WTC11 (cell line): ENCODE measurements at regions not wholly inside any gene's neighbourhood (a gene's known extent, or its start where the extent isn't known, plus 50 kb on each side); places are given as distances from the start of the nearest gene placed in this dataset.

Experiments used
- ATAC-seq: fragments of 200-7000 bp; cut with Tn5 transposase; 2 replicates; pipeline ENCODE4 v1.10.0; 2021; ENCODE audit warnings: mild to moderate bottlenecking, moderate library complexity
- CTCF ChIA-PET: fragments of 300-600 bp; sonication (Branson Sonifier 250); formaldehyde crosslinking; loops from one replicate; lab custom pipeline; 2021; ENCODE audit warnings: antibody characterized with exemption; lab: Charles Lee
- POLR2A ChIA-PET: fragments of 350-600 bp; sonication (Branson Sonifier 250); formaldehyde crosslinking; loops from one replicate; lab custom pipeline; 2021; ENCODE audit warnings: antibody characterized with exemption; lab: Charles Lee
- DNase-seq: peaks from one replicate; pipeline ENCODE4 v3.0.0; 2021; ENCODE audit warnings: low spot score
- H3K27ac Mint-ChIP-seq: 2 replicates; pipeline ENCODE4 v1.8.0; 2021; ENCODE audit warnings: mixed read lengths
- H3K27me3 Mint-ChIP-seq: 2 replicates; pipeline ENCODE4 v1.8.0; 2021; ENCODE audit warnings: low read depth, mild to moderate bottlenecking, moderate library complexity, mixed read lengths
- H3K36me3 Mint-ChIP-seq: 2 replicates; pipeline ENCODE4 v1.8.0; 2021; ENCODE audit warnings: mixed read lengths
- H3K4me1 Mint-ChIP-seq: 2 replicates; pipeline ENCODE4 v1.8.0; 2022; ENCODE audit warnings: mixed read lengths
- H3K4me3 Mint-ChIP-seq: 2 replicates; pipeline ENCODE4 v1.8.0; 2021; ENCODE audit warnings: mild to moderate bottlenecking, moderate library complexity, mixed read lengths
- H3K9me3 Mint-ChIP-seq: 2 replicates; pipeline ENCODE4 v1.8.0; 2021; ENCODE audit warnings: mixed read lengths
- ATF1 ChIP-seq: sonication (generic); formaldehyde crosslinking; IDR thresholded peaks from 2 replicates; pipeline ENCODE4 v1.8.1; 2023; ENCODE audit warnings: mild to moderate bottlenecking, moderate library complexity, missing genetic modification reagents
- CTCF ChIP-seq: fragments of 200-600 bp; IDR thresholded peaks from 2 replicates; pipeline ENCODE4 v1.8.0; 2022; ENCODE audit warnings: antibody characterized with exemption
- E2F4 ChIP-seq: sonication (generic); formaldehyde crosslinking; IDR thresholded peaks from 2 replicates; pipeline ENCODE4 v1.8.1; 2022; ENCODE audit warnings: low read depth, mild to moderate bottlenecking, moderate library complexity, missing genetic modification reagents, borderline replicate concordance
- FOXJ3 ChIP-seq: sonication (generic); formaldehyde crosslinking; IDR thresholded peaks from 2 replicates; pipeline ENCODE4 v1.9.0; 2021; ENCODE audit warnings: missing genetic modification reagents, mild to moderate bottlenecking, borderline replicate concordance
- FOXP1 ChIP-seq: sonication (generic); formaldehyde crosslinking; IDR thresholded peaks from 2 replicates; pipeline ENCODE4 v1.8.0; 2022; ENCODE audit warnings: missing genetic modification reagents, mild to moderate bottlenecking, moderate library complexity, borderline replicate concordance
- JAZF1 ChIP-seq: fragments of 250-450 bp; sonication (Bioruptor Pico); IDR thresholded peaks from 2 replicates; pipeline ENCODE4 v1.9.0; 2021; ENCODE audit warnings: moderate library complexity, mild to moderate bottlenecking, inconsistent platforms
- MAX ChIP-seq: sonication (generic); formaldehyde crosslinking; IDR thresholded peaks from 2 replicates; pipeline ENCODE4 v1.8.0; 2022; ENCODE audit warnings: mild to moderate bottlenecking, missing genetic modification reagents
- MLX ChIP-seq: sonication (generic); formaldehyde crosslinking; IDR thresholded peaks from 2 replicates; pipeline ENCODE4 v1.8.1; 2023; ENCODE audit warnings: mild to moderate bottlenecking, missing genetic modification reagents, moderate library complexity
- NFE2L1 ChIP-seq: sonication (generic); formaldehyde crosslinking; IDR thresholded peaks from 2 replicates; pipeline ENCODE4 v1.8.1; 2023; ENCODE audit warnings: missing genetic modification reagents
- NR3C1 ChIP-seq: sonication (generic); formaldehyde crosslinking; conservative IDR thresholded peaks from 2 replicates; pipeline ENCODE4 v1.8.1; 2023; ENCODE audit warnings: low read depth, mild to moderate bottlenecking, missing genetic modification reagents
- PRDM15 ChIP-seq: sonication (generic); formaldehyde crosslinking; IDR thresholded peaks from 2 replicates; pipeline ENCODE4 v1.8.0; 2022; ENCODE audit warnings: missing genetic modification reagents
- TEAD1 ChIP-seq: sonication (generic); formaldehyde crosslinking; IDR thresholded peaks from 2 replicates; pipeline ENCODE4 v1.8.0; 2022; ENCODE audit warnings: mild to moderate bottlenecking, missing genetic modification reagents
- ZNF396 ChIP-seq: fragments of 250-450 bp; sonication (Bioruptor Pico); IDR thresholded peaks from 2 replicates; pipeline ENCODE4 v1.8.0; 2021; ENCODE audit warnings: mild to moderate bottlenecking, moderate library complexity, borderline replicate concordance
- ZNF425 ChIP-seq: fragments of 250-450 bp; sonication (Bioruptor Pico); conservative IDR thresholded peaks from 2 replicates; pipeline ENCODE4 v1.9.0; 2021; ENCODE audit warnings: mild to moderate bottlenecking
- TF ChIP-seq, protein P1 (sequence below): sonication (generic); formaldehyde crosslinking; IDR thresholded peaks from 2 replicates; pipeline ENCODE4 v1.8.1; 2022; ENCODE audit warnings: low read depth, missing genetic modification reagents, borderline replicate concordance
- TF ChIP-seq, protein P2 (sequence below): sonication (generic); formaldehyde crosslinking; IDR thresholded peaks from 2 replicates; pipeline ENCODE4 v1.8.0; 2023; ENCODE audit warnings: mild to moderate bottlenecking, missing genetic modification reagents

DNA sequence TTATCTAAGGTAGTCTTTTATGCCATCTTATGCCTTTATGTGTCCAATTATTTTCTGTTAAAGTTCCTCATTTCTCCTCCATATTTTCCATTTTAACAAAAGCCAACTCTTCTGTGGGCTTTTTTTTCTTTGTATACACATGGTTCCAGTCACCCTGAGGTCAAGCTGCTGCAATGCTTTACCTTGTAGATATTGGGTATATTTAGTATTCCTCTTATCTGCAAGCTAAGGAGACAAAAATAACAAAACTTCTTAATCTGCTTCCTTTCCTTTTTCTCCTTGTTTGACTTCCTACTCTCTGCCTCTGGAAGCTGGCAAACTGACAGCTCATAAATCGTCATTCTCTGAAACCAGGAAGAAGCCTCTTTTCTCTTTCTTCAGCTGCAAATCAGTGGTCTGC is 885.0 kb upstream of the LRRN3 start:
- ChIA-PET POLR2A (no interaction called here), CTCF (no interaction called here)
- ATAC-seq (no peak), DNase-seq (no peak)
- no peak overlapping the region for H3K27ac Mint-ChIP-seq
- TF ChIP-seq NFE2L1 (CRISPR knock-in tag) (no peak), ATF1 (CRISPR knock-in tag) (no peak), E2F4 (CRISPR knock-in tag) (no peak), TEAD1 (CRISPR knock-in tag) (no peak), JAZF1 (no peak), MAX (CRISPR knock-in tag) (no peak), MLX (no peak), ZNF425 (CRISPR knock-in tag) (no peak), CTCF (no peak), NR3C1 (CRISPR knock-in tag) (no peak), FOXJ3 (CRISPR knock-in tag) (no peak), ZNF396 (no peak), PRDM15 (no peak), FOXP1 (no peak)
- TF ChIP-seq, protein P1, sequence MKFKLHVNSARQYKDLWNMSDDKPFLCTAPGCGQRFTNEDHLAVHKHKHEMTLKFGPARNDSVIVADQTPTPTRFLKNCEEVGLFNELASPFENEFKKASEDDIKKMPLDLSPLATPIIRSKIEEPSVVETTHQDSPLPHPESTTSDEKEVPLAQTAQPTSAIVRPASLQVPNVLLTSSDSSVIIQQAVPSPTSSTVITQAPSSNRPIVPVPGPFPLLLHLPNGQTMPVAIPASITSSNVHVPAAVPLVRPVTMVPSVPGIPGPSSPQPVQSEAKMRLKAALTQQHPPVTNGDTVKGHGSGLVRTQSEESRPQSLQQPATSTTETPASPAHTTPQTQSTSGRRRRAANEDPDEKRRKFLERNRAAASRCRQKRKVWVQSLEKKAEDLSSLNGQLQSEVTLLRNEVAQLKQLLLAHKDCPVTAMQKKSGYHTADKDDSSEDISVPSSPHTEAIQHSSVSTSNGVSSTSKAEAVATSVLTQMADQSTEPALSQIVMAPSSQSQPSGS (CRISPR knock-in tag): no peak
- TF ChIP-seq, protein P2, sequence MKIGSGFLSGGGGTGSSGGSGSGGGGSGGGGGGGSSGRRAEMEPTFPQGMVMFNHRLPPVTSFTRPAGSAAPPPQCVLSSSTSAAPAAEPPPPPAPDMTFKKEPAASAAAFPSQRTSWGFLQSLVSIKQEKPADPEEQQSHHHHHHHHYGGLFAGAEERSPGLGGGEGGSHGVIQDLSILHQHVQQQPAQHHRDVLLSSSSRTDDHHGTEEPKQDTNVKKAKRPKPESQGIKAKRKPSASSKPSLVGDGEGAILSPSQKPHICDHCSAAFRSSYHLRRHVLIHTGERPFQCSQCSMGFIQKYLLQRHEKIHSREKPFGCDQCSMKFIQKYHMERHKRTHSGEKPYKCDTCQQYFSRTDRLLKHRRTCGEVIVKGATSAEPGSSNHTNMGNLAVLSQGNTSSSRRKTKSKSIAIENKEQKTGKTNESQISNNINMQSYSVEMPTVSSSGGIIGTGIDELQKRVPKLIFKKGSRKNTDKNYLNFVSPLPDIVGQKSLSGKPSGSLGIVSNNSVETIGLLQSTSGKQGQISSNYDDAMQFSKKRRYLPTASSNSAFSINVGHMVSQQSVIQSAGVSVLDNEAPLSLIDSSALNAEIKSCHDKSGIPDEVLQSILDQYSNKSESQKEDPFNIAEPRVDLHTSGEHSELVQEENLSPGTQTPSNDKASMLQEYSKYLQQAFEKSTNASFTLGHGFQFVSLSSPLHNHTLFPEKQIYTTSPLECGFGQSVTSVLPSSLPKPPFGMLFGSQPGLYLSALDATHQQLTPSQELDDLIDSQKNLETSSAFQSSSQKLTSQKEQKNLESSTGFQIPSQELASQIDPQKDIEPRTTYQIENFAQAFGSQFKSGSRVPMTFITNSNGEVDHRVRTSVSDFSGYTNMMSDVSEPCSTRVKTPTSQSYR (CRISPR knock-in tag): no peak
- H3K36me3 Mint-ChIP-seq: no peaks in the 10 kb centered on the region
- no peaks in the 10 kb centered on the region for H3K9me3 Mint-ChIP-seq
- no peak overlapping the region for H3K4me3 Mint-ChIP-seq
- H3K4me1 Mint-ChIP-seq: no peaks in the 10 kb centered on the region
- H3K27me3 Mint-ChIP-seq: no peaks in the 10 kb centered on the region
